GM06990 (cell line): ENCODE measurements at regions not wholly inside any gene's neighbourhood (a gene's known extent, or its start where the extent isn't known, plus 50 kb on each side); places are given as distances from the start of the nearest gene placed in this dataset.

Experiments used
- DNase-seq: peaks from one replicate; pipeline ENCODE4 v3.0.0-alpha.2; 2011; ENCODE audit not compliant: insufficient read length; ENCODE audit errors: extremely low read depth
- H3K27me3 ChIP-seq: replicated peaks from 2 replicates; pipeline ENCODE4 v1.6.0; 2011; ENCODE audit warnings: low read length; ENCODE audit not compliant: control insufficient read depth, insufficient read depth
- H3K36me3 ChIP-seq: 2 replicates; pipeline ENCODE4 v1.5.1; 2011; ENCODE audit warnings: low read length; ENCODE audit not compliant: control insufficient read depth, insufficient read depth
- H3K4me3 ChIP-seq: replicated peaks from 2 replicates; pipeline ENCODE4 v1.5.1; 2011; ENCODE audit warnings: low read depth, mild to moderate bottlenecking, control low read depth, low read length
- CTCF ChIP-seq: IDR thresholded peaks from 2 replicates; pipeline ENCODE4 v1.5.1; 2011; ENCODE audit warnings: low read length, control low read depth, mild to moderate bottlenecking, inconsistent platforms; ENCODE audit not compliant: insufficient read depth, poor library complexity, severe bottlenecking

- no peak for TF ChIP-seq CTCF
- DNase-seq, result no peak
- Histone ChIP-seq H3K27me3 (no peaks in the 10 kb centered on the region), H3K4me3 (no peak overlapping the region), H3K36me3 (no peaks in the 10 kb centered on the region)
Observed at GRCh38 chr5:13624283-13625074, 320.0 kb downstream of the DNAH5 start.

GRCh38 chr5:13613621-13614020 is 330.9 kb downstream of the DNAH5 start:
- DNase-seq, result no peak
- Histone ChIP-seq H3K27me3 (no peaks in the 10 kb centered on the region), H3K4me3 (no peak overlapping the region), H3K36me3 (no peaks in the 10 kb centered on the region)
- TF ChIP-seq CTCF, result no peak

GRCh38 chr5:13611604-13612003 is 332.9 kb downstream of the DNAH5 start:
- Histone ChIP-seq H3K36me3 (no peaks in the 10 kb centered on the region), H3K4me3 (no peak overlapping the region)
- no peak for TF ChIP-seq CTCF

GRCh38 chr5:13609504-13609903 is 335.0 kb downstream of the DNAH5 start:
- TF ChIP-seq CTCF, result no peak
- no peak overlapping the region for H3K4me3 ChIP-seq
- H3K27me3 ChIP-seq, result no peaks in the 10 kb centered on the region
- DNase-seq, result no peak
- H3K36me3 ChIP-seq, result no peaks in the 10 kb centered on the region

More at GRCh38 chr5:13611604-13612003, 332.9 kb downstream of the DNAH5 start:
- no peaks in the 10 kb centered on the region for H3K27me3 ChIP-seq
- no peak for DNase-seq

GRCh38 chr5:13606051-13606450 is 338.4 kb downstream of the DNAH5 start:
- Histone ChIP-seq H3K4me3 (no peak overlapping the region), H3K27me3 (no peaks in the 10 kb centered on the region), H3K36me3 (no peaks in the 10 kb centered on the region)
- no peak for DNase-seq
- no peak for TF ChIP-seq CTCF
